ENCODE measurements at regions not wholly inside any gene's neighbourhood (a gene's known extent, or its start where the extent isn't known, plus 50 kb on each side); places are given as distances from the start of the nearest gene placed in this dataset.
A peak's percentile ranks its signal among the peaks of the same experiment; 100 is the strongest.

DNA sequence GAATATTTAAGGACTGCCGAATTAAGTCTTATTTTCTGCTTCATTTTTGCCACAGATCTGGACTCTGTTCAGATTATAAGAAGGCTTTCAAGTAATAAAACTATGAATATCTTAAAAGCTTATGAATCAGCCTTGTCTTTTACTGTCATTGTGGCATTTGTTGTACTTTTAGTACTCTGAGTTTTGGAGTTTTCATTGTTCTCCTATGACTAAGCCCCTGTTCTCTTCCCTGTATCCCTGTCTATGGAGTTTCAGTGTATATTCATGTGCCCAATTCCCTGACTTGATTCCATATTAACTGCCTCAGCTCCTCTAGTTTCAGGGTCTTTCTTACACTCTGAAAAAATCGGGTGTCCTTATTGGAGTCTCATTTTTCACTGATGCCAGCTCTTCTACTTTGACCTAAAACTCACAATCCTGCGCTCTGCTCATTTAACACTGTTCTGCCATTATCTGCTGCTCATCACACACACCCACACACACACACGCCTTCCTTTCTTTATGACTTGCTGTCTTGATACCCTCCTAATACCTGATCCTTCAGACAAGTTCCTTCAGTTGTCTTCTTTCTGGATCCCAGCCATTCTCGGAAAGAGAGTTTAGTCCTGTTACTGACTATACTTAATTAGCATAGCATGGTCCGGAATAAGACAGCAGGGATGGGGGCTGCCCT lies 511.8 kb downstream of the CPS1 start:
- no peaks in the 10 kb centered on the region for H3K36me3 Mint-ChIP-seq
- no peaks in the 10 kb centered on the region for H3K9me3 Mint-ChIP-seq
- H3K27me3 Mint-ChIP-seq: no peaks in the 10 kb centered on the region
- no peak for DNase-seq (ENCODE audit: extremely low spot score, unreplicated experiment)
- H3K4me3 Mint-ChIP-seq: no peak overlapping the region
- H3K4me1 Mint-ChIP-seq (ENCODE audit: unreplicated experiment): no peaks in the 10 kb centered on the region
- TF ChIP-seq, protein P1, sequence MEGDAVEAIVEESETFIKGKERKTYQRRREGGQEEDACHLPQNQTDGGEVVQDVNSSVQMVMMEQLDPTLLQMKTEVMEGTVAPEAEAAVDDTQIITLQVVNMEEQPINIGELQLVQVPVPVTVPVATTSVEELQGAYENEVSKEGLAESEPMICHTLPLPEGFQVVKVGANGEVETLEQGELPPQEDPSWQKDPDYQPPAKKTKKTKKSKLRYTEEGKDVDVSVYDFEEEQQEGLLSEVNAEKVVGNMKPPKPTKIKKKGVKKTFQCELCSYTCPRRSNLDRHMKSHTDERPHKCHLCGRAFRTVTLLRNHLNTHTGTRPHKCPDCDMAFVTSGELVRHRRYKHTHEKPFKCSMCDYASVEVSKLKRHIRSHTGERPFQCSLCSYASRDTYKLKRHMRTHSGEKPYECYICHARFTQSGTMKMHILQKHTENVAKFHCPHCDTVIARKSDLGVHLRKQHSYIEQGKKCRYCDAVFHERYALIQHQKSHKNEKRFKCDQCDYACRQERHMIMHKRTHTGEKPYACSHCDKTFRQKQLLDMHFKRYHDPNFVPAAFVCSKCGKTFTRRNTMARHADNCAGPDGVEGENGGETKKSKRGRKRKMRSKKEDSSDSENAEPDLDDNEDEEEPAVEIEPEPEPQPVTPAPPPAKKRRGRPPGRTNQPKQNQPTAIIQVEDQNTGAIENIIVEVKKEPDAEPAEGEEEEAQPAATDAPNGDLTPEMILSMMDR (conservative IDR thresholded peaks at IDR 0.05): no peak
- H3K27ac Mint-ChIP-seq: peak overlapping the region; percentile 6

GRCh38 chr2:211070547-211070946 lies 514.1 kb downstream of the CPS1 start:
- Mint-ChIP-seq H3K4me3 (no peak overlapping the region), H3K27ac (no peak overlapping the region), H3K27me3 (no peaks in the 10 kb centered on the region), H3K36me3 (no peaks in the 10 kb centered on the region), H3K9me3 (no peaks in the 10 kb centered on the region), H3K4me1 (ENCODE audit: unreplicated experiment) (no peaks in the 10 kb centered on the region)
- TF ChIP-seq, protein P1 (conservative IDR thresholded peaks at IDR 0.05): no peak
- DNase-seq (ENCODE audit: extremely low spot score, unreplicated experiment): no peak

GRCh38 chr2:211077216-211077767 lies 520.9 kb downstream of the CPS1 start:
- H3K27me3 Mint-ChIP-seq: peaks cover 3% of the 10 kb centered on the region
- H3K36me3 Mint-ChIP-seq: no peaks in the 10 kb centered on the region

GRCh38 chr2:211084352-211084751 lies 528.0 kb downstream of the CPS1 start:
- Mint-ChIP-seq H3K27ac (no peak overlapping the region), H3K4me1 (ENCODE audit: unreplicated experiment) (peaks cover 4% of the 10 kb centered on the region), H3K27me3 (peaks cover 3% of the 10 kb centered on the region), H3K36me3 (no peaks in the 10 kb centered on the region), H3K4me3 (no peak overlapping the region), H3K9me3 (no peaks in the 10 kb centered on the region)
- TF ChIP-seq, protein P1 (conservative IDR thresholded peaks at IDR 0.05): no peak
- DNase-seq (ENCODE audit: extremely low spot score, unreplicated experiment): no peak

More at GRCh38 chr2:211077216-211077767, 520.9 kb downstream of the CPS1 start:
- TF ChIP-seq, protein P1 (conservative IDR thresholded peaks at IDR 0.05): no peak
- no peak overlapping the region for H3K4me3 Mint-ChIP-seq
- no peak for DNase-seq (ENCODE audit: extremely low spot score, unreplicated experiment)
- H3K9me3 Mint-ChIP-seq: no peaks in the 10 kb centered on the region
- no peak overlapping the region for H3K27ac Mint-ChIP-seq
- no peaks in the 10 kb centered on the region for H3K4me1 Mint-ChIP-seq (ENCODE audit: unreplicated experiment)

DNA sequence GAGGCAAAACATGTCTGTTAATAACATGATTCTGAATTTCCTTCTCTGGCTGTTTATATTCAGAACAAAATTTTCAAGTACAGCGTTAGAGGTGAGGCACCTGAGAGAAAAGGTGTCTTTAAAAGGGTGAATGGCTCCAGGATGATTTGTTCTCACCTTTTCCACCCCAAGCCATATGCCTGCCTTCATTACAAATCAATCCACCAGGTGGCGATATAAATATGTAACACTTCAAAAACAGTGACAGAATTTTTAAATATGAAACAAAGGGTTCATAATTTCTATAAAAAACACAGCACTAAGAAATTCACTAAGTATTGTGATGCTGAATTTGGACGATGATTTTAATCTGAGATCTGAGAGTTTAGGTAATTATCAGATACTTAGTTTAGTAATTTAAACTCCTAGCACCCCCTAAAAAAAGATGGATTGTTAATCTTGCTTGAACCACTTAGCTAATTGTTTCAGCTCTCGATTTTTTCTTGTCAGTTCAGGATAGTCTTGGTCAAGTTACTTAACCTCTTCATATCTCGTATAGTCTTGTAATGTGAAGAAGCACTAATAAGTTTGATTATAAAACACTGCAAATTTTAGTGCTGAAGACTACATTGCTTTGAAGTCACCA lies 528.8 kb downstream of the CPS1 start:
- Mint-ChIP-seq H3K9me3 (no peaks in the 10 kb centered on the region), H3K36me3 (no peaks in the 10 kb centered on the region), H3K27me3 (peaks cover 2% of the 10 kb centered on the region), H3K4me1 (ENCODE audit: unreplicated experiment) (peaks cover 4% of the 10 kb centered on the region), H3K4me3 (no peak overlapping the region), H3K27ac (no peak overlapping the region)
- no peak for DNase-seq (ENCODE audit: extremely low spot score, unreplicated experiment)
- TF ChIP-seq, protein P1 (conservative IDR thresholded peaks at IDR 0.05): peak; percentile 84
